ENCODE measurements at regions not wholly inside any gene's neighbourhood (a gene's known extent, or its start where the extent isn't known, plus 50 kb on each side); places are given as distances from the start of the nearest gene placed in this dataset.
A peak's percentile ranks its signal among the peaks of the same experiment; 100 is the strongest.

GRCh38 chr14:32023540-32023939, 53.6 kb upstream of the ARHGAP5 start:
- WGBS, 2 donors: 92 to 96% methylated on average over 3 of the region's 3 CpGs
- Histone ChIP-seq H3K27ac (peak overlapping the region in 1 of 4 donors; percentile 23), H3K36me3 (no peaks in the 10 kb centered on the region), H3K9me3 (no peaks in the 10 kb centered on the region), H3K4me3 (no peak overlapping the region), H3K4me1 (peaks cover 0 to 10% (median 4%) of the 10 kb centered on the region in 4 donors), H3K27me3 (no peaks in the 10 kb centered on the region)
- intact Hi-C loops (cut with DNase I): no loop called here
- TF ChIP-seq EP300 (IDR thresholded peaks at IDR 0.05): no peak
- TF ChIP-seq POLR2A (IDR thresholded peaks at IDR 0.05): no peak
- no peak for TF ChIP-seq POLR2AphosphoS5 (IDR thresholded peaks at IDR 0.05)
- TF ChIP-seq CTCF (IDR thresholded peaks at IDR 0.05): no peak
- no peak for DNase-seq

GRCh38 chr14:32027255-32027939, 49.7 kb upstream of the ARHGAP5 start:
- intact Hi-C loops (cut with DNase I): no loop called here
- H3K27ac ChIP-seq: no peak overlapping the region
- TF ChIP-seq POLR2AphosphoS5 (IDR thresholded peaks at IDR 0.05) (no peak), POLR2A (IDR thresholded peaks at IDR 0.05) (no peak), CTCF (IDR thresholded peaks at IDR 0.05) (no peak), EP300 (IDR thresholded peaks at IDR 0.05) (no peak)
- no peaks in the 10 kb centered on the region for H3K36me3 ChIP-seq
- no peaks in the 10 kb centered on the region for H3K27me3 ChIP-seq
- no peaks in the 10 kb centered on the region for H3K4me1 ChIP-seq
- WGBS, 2 donors: 83 to 90% methylated on average over 5 of the region's 5 CpGs
- H3K9me3 ChIP-seq: no peaks in the 10 kb centered on the region
- no peak for DNase-seq
- no peak overlapping the region for H3K4me3 ChIP-seq
